Tibial nerve (tissue), 4 donors: ENCODE measurements at regions not wholly inside any gene's neighbourhood (a gene's known extent, or its start where the extent isn't known, plus 50 kb on each side); places are given as distances from the start of the nearest gene placed in this dataset.

Experiments
- DNase-seq, 2 donors: peaks; one replicate each; pipeline ENCODE4 v3.0.0-alpha.2; 2019; ENCODE audit warnings: low spot score in 2 of 2
- H3K27ac ChIP-seq, 4 donors: fragments of 200-600 bp; sonication (generic) in 3 of 4; one replicate each; pipeline ENCODE4 v1.5.1; 2017 to 2019; ENCODE audit warnings: mild to moderate bottlenecking in 1 of 4
- H3K27me3 ChIP-seq, 2 donors: fragments of 200-600 bp; sonication (generic) in 1 of 2; one replicate each; pipeline versions ENCODE4 v1.5.1 to v1.6.0; 2017 to 2019
- H3K36me3 ChIP-seq, 3 donors: fragments of 200-600 bp; sonication (generic); one replicate each; pipeline ENCODE4 v1.5.1; 2018 to 2019
- H3K4me1 ChIP-seq, 4 donors: fragments of 200-600 bp; sonication (generic) in 3 of 4; one replicate each; pipeline ENCODE4 v1.5.1; 2017 to 2019
- H3K4me3 ChIP-seq, 4 donors: fragments of 200-600 bp; sonication (generic) in 3 of 4; one replicate each; pipeline ENCODE4 v1.5.1; 2017 to 2019; ENCODE audit warnings: mild to moderate bottlenecking in 1 of 4, moderate library complexity in 1 of 4
- H3K9me3 ChIP-seq, 4 donors: fragments of 200-600 bp; sonication (generic) in 3 of 4; one replicate each; pipeline ENCODE4 v1.5.1; 2017 to 2019
- EP300 ChIP-seq, 2 donors: sonication (generic); formaldehyde crosslinking; IDR thresholded peaks; one replicate each; pipeline ENCODE4 v1.6.1; 2017; ENCODE audit warnings: antibody characterized with exemption in 2 of 2, mild to moderate bottlenecking in 1 of 2
- POLR2A ChIP-seq, 2 donors: fragments of 450-650 bp; IDR thresholded peaks; one replicate each; pipeline ENCODE4 v1.6.1; 2017; ENCODE audit warnings: antibody characterized with exemption in 2 of 2, mild to moderate bottlenecking in 2 of 2, moderate library complexity in 2 of 2
- WGBS, 2 donors: methylation state at CpG; one replicate each; pipeline ENCODE4 v1.1.5; 2018; 5-methylcytosine and 5-hydroxymethylcytosine counted together
- TF ChIP-seq, protein P1 (sequence below), 5 experiments: fragments of 200-600 bp in 3 of 5; fragments of 450-650 bp in 2 of 5; sonication (generic) in 3 of 5; IDR thresholded peaks; one replicate each; pipeline ENCODE4 v1.5.1; 2016 to 2019; ENCODE audit warnings: antibody characterized with exemption in 5 of 5, mild to moderate bottlenecking in 3 of 5, moderate library complexity in 2 of 5

DNA sequence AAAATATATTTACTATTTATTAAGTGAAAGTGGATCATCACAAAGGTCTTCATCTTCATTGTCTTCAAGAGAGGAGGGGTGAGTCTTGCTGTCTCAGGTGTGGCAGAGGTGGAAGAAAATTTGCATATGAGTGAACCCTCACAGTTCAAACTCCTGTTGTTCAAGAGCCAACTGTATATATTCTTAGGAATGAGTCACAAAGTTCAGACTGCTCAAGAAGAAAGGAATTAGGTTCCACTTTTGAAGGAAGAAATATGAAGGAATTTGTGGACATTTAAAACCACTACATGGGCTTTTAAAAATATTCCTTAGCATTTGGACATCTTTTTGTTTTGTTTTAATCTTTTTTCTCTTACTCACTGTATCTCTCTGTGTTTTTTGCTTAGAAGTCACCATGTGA lies 212.6 kb downstream of the INSIG2 start:
- no peak for DNase-seq
- no peak for TF ChIP-seq EP300 (IDR thresholded peaks at IDR 0.05)
- TF ChIP-seq, protein P1, sequence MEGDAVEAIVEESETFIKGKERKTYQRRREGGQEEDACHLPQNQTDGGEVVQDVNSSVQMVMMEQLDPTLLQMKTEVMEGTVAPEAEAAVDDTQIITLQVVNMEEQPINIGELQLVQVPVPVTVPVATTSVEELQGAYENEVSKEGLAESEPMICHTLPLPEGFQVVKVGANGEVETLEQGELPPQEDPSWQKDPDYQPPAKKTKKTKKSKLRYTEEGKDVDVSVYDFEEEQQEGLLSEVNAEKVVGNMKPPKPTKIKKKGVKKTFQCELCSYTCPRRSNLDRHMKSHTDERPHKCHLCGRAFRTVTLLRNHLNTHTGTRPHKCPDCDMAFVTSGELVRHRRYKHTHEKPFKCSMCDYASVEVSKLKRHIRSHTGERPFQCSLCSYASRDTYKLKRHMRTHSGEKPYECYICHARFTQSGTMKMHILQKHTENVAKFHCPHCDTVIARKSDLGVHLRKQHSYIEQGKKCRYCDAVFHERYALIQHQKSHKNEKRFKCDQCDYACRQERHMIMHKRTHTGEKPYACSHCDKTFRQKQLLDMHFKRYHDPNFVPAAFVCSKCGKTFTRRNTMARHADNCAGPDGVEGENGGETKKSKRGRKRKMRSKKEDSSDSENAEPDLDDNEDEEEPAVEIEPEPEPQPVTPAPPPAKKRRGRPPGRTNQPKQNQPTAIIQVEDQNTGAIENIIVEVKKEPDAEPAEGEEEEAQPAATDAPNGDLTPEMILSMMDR (IDR thresholded peaks at IDR 0.05) = no peak
- no peak for TF ChIP-seq POLR2A (IDR thresholded peaks at IDR 0.05)

GRCh38 chr2:118296663-118297062 lies 208.4 kb downstream of the INSIG2 start:
- Histone ChIP-seq H3K4me1 (no peaks in the 10 kb centered on the region), H3K27ac (no peak overlapping the region), H3K9me3 (no peaks in the 10 kb centered on the region), H3K4me3 (no peak overlapping the region), H3K27me3 (no peaks in the 10 kb centered on the region), H3K36me3 (no peaks in the 10 kb centered on the region)
- WGBS, 2 donors = 91 to 95% methylated on average over 4 of the region's 4 CpGs
- TF ChIP-seq, protein P1 (IDR thresholded peaks at IDR 0.05) = no peak
- TF ChIP-seq EP300 (IDR thresholded peaks at IDR 0.05) = no peak
- TF ChIP-seq POLR2A (IDR thresholded peaks at IDR 0.05) = no peak
- no peak for DNase-seq

More for the DNA sequence above, 212.6 kb downstream of the INSIG2 start:
- Histone ChIP-seq H3K27ac (no peak overlapping the region), H3K27me3 (no peaks in the 10 kb centered on the region), H3K36me3 (no peaks in the 10 kb centered on the region), H3K9me3 (no peaks in the 10 kb centered on the region), H3K4me3 (no peak overlapping the region), H3K4me1 (no peaks in the 10 kb centered on the region)

DNA sequence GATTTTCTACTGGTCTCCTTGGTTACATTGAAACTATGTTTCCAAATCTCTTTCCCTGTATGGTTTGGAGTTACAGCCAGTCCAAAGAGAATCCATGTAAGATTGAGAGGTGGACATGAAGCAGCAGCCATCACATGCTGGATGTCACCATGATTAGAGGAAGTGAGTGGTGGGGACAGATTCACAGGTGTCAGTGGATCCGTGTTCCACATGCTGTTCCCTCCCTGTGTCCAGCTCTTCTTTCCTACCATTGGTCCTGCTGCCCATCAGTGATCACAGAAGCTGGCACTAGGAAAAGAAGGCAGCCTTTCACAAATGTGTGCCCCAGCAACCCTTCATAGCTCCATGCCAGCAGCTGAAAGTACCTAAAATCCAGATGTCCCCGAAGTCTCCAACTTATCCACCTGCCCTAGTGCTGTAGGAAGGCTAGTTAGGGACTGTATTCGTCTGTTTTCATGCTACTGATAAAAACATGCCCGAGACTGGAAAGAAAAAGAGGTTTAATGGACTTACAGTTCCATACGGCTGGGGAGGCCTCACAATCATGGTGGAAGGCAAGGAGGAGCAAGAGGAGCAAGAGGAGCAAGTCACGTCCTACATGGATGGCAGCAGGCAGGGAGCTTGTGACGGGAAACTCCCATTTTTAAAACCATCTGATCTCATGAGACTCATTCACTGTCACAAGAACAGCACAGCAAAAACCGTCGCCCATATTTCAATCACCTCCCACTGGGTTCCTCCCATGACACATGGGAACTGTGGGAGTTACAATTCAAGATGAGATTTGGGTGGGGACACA lies 207.5 kb downstream of the INSIG2 start:
- H3K27ac ChIP-seq = no peak overlapping the region
- 81 to 85% methylated on average over 9 of the region's 9 CpGs for WGBS, 2 donors

DNA sequence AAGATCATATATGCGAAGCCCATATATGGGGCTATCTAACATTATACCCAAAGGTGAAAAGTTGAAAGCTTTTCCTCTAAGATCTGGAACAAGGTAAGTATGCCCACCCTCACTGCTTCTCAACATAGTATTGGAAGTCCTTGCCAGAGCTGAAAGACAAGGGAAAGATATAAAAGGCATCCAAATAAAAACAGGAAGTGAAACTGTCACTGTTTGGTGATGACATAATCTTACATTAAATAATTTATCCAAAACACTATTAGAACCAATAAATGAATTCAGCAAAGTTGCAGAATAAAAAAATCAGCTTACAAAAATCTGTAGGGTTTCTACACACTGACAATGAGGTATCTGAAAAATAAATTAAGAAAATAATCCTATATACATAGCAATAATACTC lies 205.8 kb downstream of the INSIG2 start:
- Histone ChIP-seq H3K27ac (no peak overlapping the region), H3K27me3 (no peaks in the 10 kb centered on the region), H3K4me3 (no peak overlapping the region), H3K9me3 (no peaks in the 10 kb centered on the region), H3K36me3 (no peaks in the 10 kb centered on the region), H3K4me1 (no peaks in the 10 kb centered on the region)
- WGBS, 2 donors = 91 to 97% methylated on average over 1 of the region's 1 CpG
- TF ChIP-seq EP300 (IDR thresholded peaks at IDR 0.05) (no peak), POLR2A (IDR thresholded peaks at IDR 0.05) (no peak)
- TF ChIP-seq, protein P1 (IDR thresholded peaks at IDR 0.05) = no peak
- DNase-seq = no peak

More for the DNA sequence above, 207.5 kb downstream of the INSIG2 start:
- no peaks in the 10 kb centered on the region for H3K27me3 ChIP-seq
- no peaks in the 10 kb centered on the region for H3K9me3 ChIP-seq
- no peaks in the 10 kb centered on the region for H3K4me1 ChIP-seq
- H3K36me3 ChIP-seq = no peaks in the 10 kb centered on the region
- no peak overlapping the region for H3K4me3 ChIP-seq
- TF ChIP-seq, protein P1 (IDR thresholded peaks at IDR 0.05) = no peak
- TF ChIP-seq POLR2A (IDR thresholded peaks at IDR 0.05) (no peak), EP300 (IDR thresholded peaks at IDR 0.05) (no peak)
- DNase-seq = no peak

DNA sequence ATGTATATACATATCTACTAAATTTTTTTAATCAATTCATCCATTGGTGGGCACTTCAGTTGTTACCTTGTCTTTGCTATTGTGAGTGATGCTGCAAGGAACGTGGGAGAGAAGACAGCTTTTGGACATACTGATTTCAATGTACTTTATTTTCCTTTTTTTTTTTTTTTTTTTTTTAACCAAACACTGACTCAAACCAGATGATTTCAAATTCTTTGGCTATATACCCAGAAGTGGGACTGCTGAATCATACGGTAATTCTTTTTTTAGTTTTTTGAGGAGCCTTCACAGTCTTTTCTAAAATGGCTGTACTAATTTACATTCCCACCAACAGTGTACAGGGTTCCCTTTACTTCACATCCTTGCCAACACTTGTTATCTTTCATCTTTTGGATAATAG lies 204.7 kb downstream of the INSIG2 start:
- Histone ChIP-seq H3K27ac (no peak overlapping the region), H3K4me3 (no peak overlapping the region), H3K4me1 (no peaks in the 10 kb centered on the region), H3K27me3 (no peaks in the 10 kb centered on the region), H3K9me3 (no peaks in the 10 kb centered on the region), H3K36me3 (no peaks in the 10 kb centered on the region)
- no peak for DNase-seq
- 52 to 63% methylated on average over 2 of the region's 2 CpGs for WGBS, 2 donors
- TF ChIP-seq EP300 (IDR thresholded peaks at IDR 0.05) (no peak), POLR2A (IDR thresholded peaks at IDR 0.05) (no peak)
- TF ChIP-seq, protein P1 (IDR thresholded peaks at IDR 0.05) = no peak
